WTC11 (cell line): ENCODE measurements at regions not wholly inside any gene's neighbourhood (a gene's known extent, or its start where the extent isn't known, plus 50 kb on each side); places are given as distances from the start of the nearest gene placed in this dataset.

Experiments
- ATAC-seq: fragments of 200-7000 bp; cut with Tn5 transposase; 2 replicates; pipeline ENCODE4 v1.10.0; 2021; ENCODE audit warnings: mild to moderate bottlenecking, moderate library complexity
- CTCF ChIA-PET: fragments of 300-600 bp; sonication (Branson Sonifier 250); formaldehyde crosslinking; loops from one replicate; lab custom pipeline; 2021; ENCODE audit warnings: antibody characterized with exemption; lab: Charles Lee
- POLR2A ChIA-PET: fragments of 350-600 bp; sonication (Branson Sonifier 250); formaldehyde crosslinking; loops from one replicate; lab custom pipeline; 2021; ENCODE audit warnings: antibody characterized with exemption; lab: Charles Lee
- DNase-seq: peaks from one replicate; pipeline ENCODE4 v3.0.0; 2021; ENCODE audit warnings: low spot score
- H3K27ac Mint-ChIP-seq: 2 replicates; pipeline ENCODE4 v1.8.0; 2021; ENCODE audit warnings: mixed read lengths
- H3K27me3 Mint-ChIP-seq: 2 replicates; pipeline ENCODE4 v1.8.0; 2021; ENCODE audit warnings: low read depth, mild to moderate bottlenecking, moderate library complexity, mixed read lengths
- H3K36me3 Mint-ChIP-seq: 2 replicates; pipeline ENCODE4 v1.8.0; 2021; ENCODE audit warnings: mixed read lengths
- H3K4me1 Mint-ChIP-seq: 2 replicates; pipeline ENCODE4 v1.8.0; 2022; ENCODE audit warnings: mixed read lengths
- H3K4me3 Mint-ChIP-seq: 2 replicates; pipeline ENCODE4 v1.8.0; 2021; ENCODE audit warnings: mild to moderate bottlenecking, moderate library complexity, mixed read lengths
- H3K9me3 Mint-ChIP-seq: 2 replicates; pipeline ENCODE4 v1.8.0; 2021; ENCODE audit warnings: mixed read lengths
- CDX4 ChIP-seq: fragments of 250-450 bp; sonication (Bioruptor Pico); IDR thresholded peaks from 2 replicates; pipeline ENCODE4 v1.9.0; 2021; ENCODE audit warnings: moderate library complexity, mild to moderate bottlenecking, inconsistent platforms, borderline replicate concordance
- E2F4 ChIP-seq: sonication (generic); formaldehyde crosslinking; IDR thresholded peaks from 2 replicates; pipeline ENCODE4 v1.8.1; 2022; ENCODE audit warnings: low read depth, mild to moderate bottlenecking, moderate library complexity, missing genetic modification reagents, borderline replicate concordance
- GABPB1 ChIP-seq: sonication (generic); formaldehyde crosslinking; IDR thresholded peaks from 2 replicates; pipeline ENCODE4 v1.8.1; 2023; ENCODE audit warnings: mild to moderate bottlenecking, missing genetic modification reagents
- HMGA2 ChIP-seq: fragments of 250-450 bp; sonication (Bioruptor Pico); IDR thresholded peaks from 2 replicates; pipeline ENCODE4 v1.4.0; 2021; ENCODE audit warnings: mild to moderate bottlenecking, moderate library complexity
- JUN ChIP-seq: sonication (generic); formaldehyde crosslinking; IDR thresholded peaks from 2 replicates; pipeline ENCODE4 v1.8.0; 2023; ENCODE audit warnings: mild to moderate bottlenecking, missing genetic modification reagents
- NFATC4 ChIP-seq: fragments of 250-450 bp; sonication (Bioruptor Pico); IDR thresholded peaks from 2 replicates; pipeline ENCODE4 v1.9.0; 2021; ENCODE audit warnings: mild to moderate bottlenecking
- PREB ChIP-seq: sonication (generic); formaldehyde crosslinking; IDR thresholded peaks from 2 replicates; pipeline ENCODE4 v1.8.1; 2022; ENCODE audit warnings: mild to moderate bottlenecking, missing genetic modification reagents, moderate library complexity, borderline replicate concordance
- RORB ChIP-seq: fragments of 250-450 bp; sonication (Bioruptor Pico); IDR thresholded peaks from 2 replicates; pipeline ENCODE4 v1.9.0; 2021; ENCODE audit warnings: mild to moderate bottlenecking
- SP1 ChIP-seq: sonication (generic); formaldehyde crosslinking; conservative IDR thresholded peaks from 2 replicates; pipeline ENCODE4 v1.8.1; 2022; ENCODE audit warnings: missing genetic modification reagents
- ZNF416 ChIP-seq: fragments of 250-450 bp; sonication (Bioruptor Pico); IDR thresholded peaks from 2 replicates; pipeline ENCODE4 v1.9.0; 2021; ENCODE audit warnings: mild to moderate bottlenecking, inconsistent platforms
- TF ChIP-seq, protein P1 (sequence below): sonication (generic); formaldehyde crosslinking; IDR thresholded peaks from 2 replicates; pipeline ENCODE4 v1.8.1; 2022; ENCODE audit warnings: missing genetic modification reagents, borderline replicate concordance
- TF ChIP-seq, protein P2 (sequence below): sonication (generic); formaldehyde crosslinking; IDR thresholded peaks from 2 replicates; pipeline ENCODE4 v1.8.0; 2022; ENCODE audit warnings: missing genetic modification reagents
- TF ChIP-seq, protein P3 (sequence below): sonication (generic); formaldehyde crosslinking; IDR thresholded peaks from 2 replicates; pipeline ENCODE4 v1.8.1; 2022; ENCODE audit warnings: mild to moderate bottlenecking, moderate library complexity, missing genetic modification reagents
- TF ChIP-seq, protein P4 (sequence below): sonication (generic); formaldehyde crosslinking; IDR thresholded peaks from 2 replicates; pipeline ENCODE4 v1.8.0; 2022; ENCODE audit warnings: mild to moderate bottlenecking, missing genetic modification reagents
- TF ChIP-seq, protein P5 (sequence below): fragments of 250-450 bp; sonication (Bioruptor Pico); conservative IDR thresholded peaks from 2 replicates; pipeline ENCODE4 v1.9.0; 2021; ENCODE audit warnings: mild to moderate bottlenecking

DNA sequence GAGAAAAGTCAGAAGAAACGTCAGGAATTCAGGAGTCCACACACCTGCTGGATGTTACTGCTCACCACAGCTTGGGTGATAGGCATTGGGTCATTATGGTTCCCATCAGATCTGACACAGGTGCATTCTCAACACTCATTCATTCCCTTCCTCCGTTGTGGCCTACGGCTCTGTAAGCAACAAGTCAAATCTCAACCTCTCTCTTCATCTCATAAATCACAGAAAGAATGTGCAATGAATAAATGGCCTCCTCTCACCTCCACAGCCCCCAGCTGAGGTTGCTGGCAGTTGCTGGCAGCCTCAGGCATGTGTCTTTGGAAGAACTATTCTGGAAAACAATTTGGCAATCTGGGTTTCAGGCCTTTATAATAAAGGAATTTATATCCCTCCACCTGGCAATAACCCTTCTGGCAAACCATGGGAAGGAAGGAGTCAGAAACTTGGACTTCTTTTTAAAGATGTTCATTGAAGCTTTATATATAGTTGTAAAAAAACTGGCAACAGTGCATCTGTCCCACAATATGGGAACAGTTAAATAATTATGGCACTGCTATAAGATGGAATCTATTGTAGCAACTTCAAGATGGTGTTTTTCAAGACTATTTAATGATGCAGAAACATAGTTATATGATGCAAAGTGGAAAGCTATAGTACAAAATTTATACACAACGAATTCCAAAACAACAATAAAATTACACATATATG is 175.4 kb downstream of the ANAPC1 start:
- ATAC-seq = no peak
- Mint-ChIP-seq H3K4me1 (peaks cover 66% of the 10 kb centered on the region), H3K9me3 (peaks cover 17% of the 10 kb centered on the region), H3K4me3 (no peak overlapping the region), H3K27me3 (peaks cover 13% of the 10 kb centered on the region), H3K36me3 (peaks cover 16% of the 10 kb centered on the region), H3K27ac (no peak overlapping the region)
- TF ChIP-seq PREB (no peak), SP1 (CRISPR knock-in tag) (no peak), ZNF416 (CRISPR knock-in tag) (no peak), E2F4 (CRISPR knock-in tag) (no peak), RORB (no peak), GABPB1 (no peak), HMGA2 (CRISPR knock-in tag) (no peak), JUN (no peak), CDX4 (no peak), NFATC4 (no peak)
- TF ChIP-seq, protein P1, sequence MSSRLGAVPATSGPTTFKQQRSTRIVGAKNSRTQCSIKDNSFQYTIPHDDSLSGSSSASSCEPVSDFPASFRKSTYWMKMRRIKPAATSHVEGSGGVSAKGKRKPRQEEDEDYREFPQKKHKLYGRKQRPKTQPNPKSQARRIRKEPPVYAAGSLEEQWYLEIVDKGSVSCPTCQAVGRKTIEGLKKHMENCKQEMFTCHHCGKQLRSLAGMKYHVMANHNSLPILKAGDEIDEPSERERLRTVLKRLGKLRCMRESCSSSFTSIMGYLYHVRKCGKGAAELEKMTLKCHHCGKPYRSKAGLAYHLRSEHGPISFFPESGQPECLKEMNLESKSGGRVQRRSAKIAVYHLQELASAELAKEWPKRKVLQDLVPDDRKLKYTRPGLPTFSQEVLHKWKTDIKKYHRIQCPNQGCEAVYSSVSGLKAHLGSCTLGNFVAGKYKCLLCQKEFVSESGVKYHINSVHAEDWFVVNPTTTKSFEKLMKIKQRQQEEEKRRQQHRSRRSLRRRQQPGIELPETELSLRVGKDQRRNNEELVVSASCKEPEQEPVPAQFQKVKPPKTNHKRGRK (CRISPR knock-in tag) = no peak
- TF ChIP-seq, protein P2, sequence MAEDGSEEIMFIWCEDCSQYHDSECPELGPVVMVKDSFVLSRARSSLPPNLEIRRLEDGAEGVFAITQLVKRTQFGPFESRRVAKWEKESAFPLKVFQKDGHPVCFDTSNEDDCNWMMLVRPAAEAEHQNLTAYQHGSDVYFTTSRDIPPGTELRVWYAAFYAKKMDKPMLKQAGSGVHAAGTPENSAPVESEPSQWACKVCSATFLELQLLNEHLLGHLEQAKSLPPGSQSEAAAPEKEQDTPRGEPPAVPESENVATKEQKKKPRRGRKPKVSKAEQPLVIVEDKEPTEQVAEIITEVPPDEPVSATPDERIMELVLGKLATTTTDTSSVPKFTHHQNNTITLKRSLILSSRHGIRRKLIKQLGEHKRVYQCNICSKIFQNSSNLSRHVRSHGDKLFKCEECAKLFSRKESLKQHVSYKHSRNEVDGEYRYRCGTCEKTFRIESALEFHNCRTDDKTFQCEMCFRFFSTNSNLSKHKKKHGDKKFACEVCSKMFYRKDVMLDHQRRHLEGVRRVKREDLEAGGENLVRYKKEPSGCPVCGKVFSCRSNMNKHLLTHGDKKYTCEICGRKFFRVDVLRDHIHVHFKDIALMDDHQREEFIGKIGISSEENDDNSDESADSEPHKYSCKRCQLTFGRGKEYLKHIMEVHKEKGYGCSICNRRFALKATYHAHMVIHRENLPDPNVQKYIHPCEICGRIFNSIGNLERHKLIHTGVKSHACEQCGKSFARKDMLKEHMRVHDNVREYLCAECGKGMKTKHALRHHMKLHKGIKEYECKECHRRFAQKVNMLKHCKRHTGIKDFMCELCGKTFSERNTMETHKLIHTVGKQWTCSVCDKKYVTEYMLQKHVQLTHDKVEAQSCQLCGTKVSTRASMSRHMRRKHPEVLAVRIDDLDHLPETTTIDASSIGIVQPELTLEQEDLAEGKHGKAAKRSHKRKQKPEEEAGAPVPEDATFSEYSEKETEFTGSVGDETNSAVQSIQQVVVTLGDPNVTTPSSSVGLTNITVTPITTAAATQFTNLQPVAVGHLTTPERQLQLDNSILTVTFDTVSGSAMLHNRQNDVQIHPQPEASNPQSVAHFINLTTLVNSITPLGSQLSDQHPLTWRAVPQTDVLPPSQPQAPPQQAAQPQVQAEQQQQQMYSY = no peak
- TF ChIP-seq, protein P3, sequence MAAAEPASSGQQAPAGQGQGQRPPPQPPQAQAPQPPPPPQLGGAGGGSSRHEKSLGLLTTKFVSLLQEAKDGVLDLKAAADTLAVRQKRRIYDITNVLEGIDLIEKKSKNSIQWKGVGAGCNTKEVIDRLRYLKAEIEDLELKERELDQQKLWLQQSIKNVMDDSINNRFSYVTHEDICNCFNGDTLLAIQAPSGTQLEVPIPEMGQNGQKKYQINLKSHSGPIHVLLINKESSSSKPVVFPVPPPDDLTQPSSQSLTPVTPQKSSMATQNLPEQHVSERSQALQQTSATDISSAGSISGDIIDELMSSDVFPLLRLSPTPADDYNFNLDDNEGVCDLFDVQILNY = no peak
- TF ChIP-seq, protein P4, sequence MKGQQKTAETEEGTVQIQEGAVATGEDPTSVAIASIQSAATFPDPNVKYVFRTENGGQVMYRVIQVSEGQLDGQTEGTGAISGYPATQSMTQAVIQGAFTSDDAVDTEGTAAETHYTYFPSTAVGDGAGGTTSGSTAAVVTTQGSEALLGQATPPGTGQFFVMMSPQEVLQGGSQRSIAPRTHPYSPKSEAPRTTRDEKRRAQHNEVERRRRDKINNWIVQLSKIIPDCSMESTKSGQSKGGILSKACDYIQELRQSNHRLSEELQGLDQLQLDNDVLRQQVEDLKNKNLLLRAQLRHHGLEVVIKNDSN = no peak
- TF ChIP-seq, protein P5, sequence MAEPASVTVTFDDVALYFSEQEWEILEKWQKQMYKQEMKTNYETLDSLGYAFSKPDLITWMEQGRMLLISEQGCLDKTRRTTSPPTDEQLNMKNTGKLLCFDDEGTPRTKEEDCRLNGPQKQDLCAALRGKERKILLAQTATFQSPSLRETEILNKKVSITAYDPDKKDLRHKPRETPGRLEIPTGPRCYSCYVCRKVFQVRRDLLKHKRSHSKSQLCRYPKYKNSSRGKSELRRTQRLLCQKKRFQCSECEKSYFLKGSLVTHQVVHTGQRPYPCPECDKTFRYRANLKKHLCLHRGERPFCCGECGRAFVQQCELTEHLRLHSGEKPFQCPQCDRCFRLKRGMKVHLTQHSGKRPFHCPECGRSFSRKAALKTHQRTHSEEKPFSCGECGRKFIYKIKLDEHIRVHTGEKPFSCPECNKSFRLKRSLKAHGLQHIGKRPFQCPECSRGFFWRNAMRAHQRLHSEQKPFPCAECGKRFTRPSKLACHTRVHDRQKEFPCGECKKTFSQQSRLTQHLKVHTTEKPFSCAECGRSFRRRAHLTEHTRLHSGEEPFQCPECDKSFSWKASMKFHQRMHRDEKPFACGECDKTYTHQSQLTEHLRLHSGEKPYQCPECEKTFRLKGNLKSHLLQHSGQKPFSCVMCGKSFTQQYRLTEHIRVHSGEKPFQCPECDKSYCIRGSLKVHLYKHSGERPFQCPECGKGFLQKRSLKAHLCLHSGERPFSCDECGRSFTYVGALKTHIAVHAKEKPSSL (CRISPR knock-in tag) = no peak
- no peak for DNase-seq
- ChIA-PET POLR2A (no interaction called here), CTCF (no interaction called here)
